H1 (cell line): ENCODE measurements at regions not wholly inside any gene's neighbourhood (a gene's known extent, or its start where the extent isn't known, plus 50 kb on each side); places are given as distances from the start of the nearest gene placed in this dataset.

Source experiments
- CTCF ChIA-PET: fragments of 300-600 bp; sonication (Branson Sonifier 250); formaldehyde crosslinking; loops from one replicate; lab custom pipeline; 2021; ENCODE audit not compliant: partially characterized antibody; lab: Charles Lee
- POLR2A ChIA-PET: fragments of 300-600 bp; sonication (Branson Sonifier 250); formaldehyde crosslinking; loops from one replicate; lab custom pipeline; 2021; ENCODE audit warnings: inconsistent platforms; ENCODE audit not compliant: partially characterized antibody; lab: Charles Lee
- DNase-seq, 2 experiments: peaks; one replicate each; pipeline versions ENCODE4 v3.0.0 to v3.0.0-alpha.2; 2010 to 2022; ENCODE audit warnings: low spot score in 2 of 2, low read depth in 1 of 2, mixed read lengths in 1 of 2
- FAIRE-seq: peaks from 2 replicates; lab custom pipeline; 2011; peaks lifted over from hg19 to GRCh38; lab: Jason Lieb, UNC
- H2AFZ ChIP-seq: 2 replicates; pipeline ENCODE4 v1.8.1; 2012; ENCODE audit warnings: low read length, inconsistent platforms
- H2AK5ac ChIP-seq: 2 replicates; pipeline ENCODE4 v1.6.1; 2013; ENCODE audit warnings: low read depth, low read length
- H2BK120ac ChIP-seq: replicated peaks from 2 replicates; pipeline ENCODE3; 2013; ENCODE audit warnings: low read depth, low read length, inconsistent platforms
- H2BK12ac ChIP-seq: 2 replicates; pipeline ENCODE4 v1.6.1; 2013; ENCODE audit warnings: low read depth, low read length
- H2BK15ac ChIP-seq: 2 replicates; pipeline ENCODE4 v1.6.1; 2013; ENCODE audit warnings: low read length
- H2BK20ac ChIP-seq: 2 replicates; pipeline ENCODE4 v1.6.1; 2013; ENCODE audit warnings: low read length
- H2BK5ac ChIP-seq: 2 replicates; pipeline ENCODE4 v1.6.1; 2013; ENCODE audit warnings: low read depth, low read length
- H3K14ac ChIP-seq: 2 replicates; pipeline ENCODE4 v1.6.1; 2013; ENCODE audit warnings: inconsistent platforms; ENCODE audit not compliant: insufficient read length
- H3K18ac ChIP-seq: 2 replicates; pipeline ENCODE4 v1.6.1; 2013; ENCODE audit warnings: low read length; ENCODE audit errors: extremely low read depth
- H3K23ac ChIP-seq: 2 replicates; pipeline ENCODE4 v1.6.1; 2013; ENCODE audit warnings: inconsistent platforms; ENCODE audit not compliant: insufficient read length
- H3K23me2 ChIP-seq: 2 replicates; pipeline ENCODE4 v1.6.1; 2013; ENCODE audit warnings: low read depth, low read length
- H3K27ac ChIP-seq: 2 replicates; pipeline ENCODE4 v1.6.1; 2011; ENCODE audit warnings: low read depth, low read length, inconsistent platforms
- H3K27me3 ChIP-seq, 4 experiments: replicated peaks in 1 of 4; 1 replicate in 1 of 4; 2 replicates in 3 of 4; pipeline versions ENCODE4 v1.6.1 to v1.8.1; 2011 to 2013; ENCODE audit warnings: low read length in 3 of 4, mild to moderate bottlenecking in 3 of 4, inconsistent platforms in 2 of 4, mixed read lengths in 2 of 4, moderate library complexity in 1 of 4; ENCODE audit not compliant: control insufficient read depth in 3 of 4, insufficient read depth in 3 of 4; ENCODE audit errors: extremely low read depth in 1 of 4
- H3K36me3 ChIP-seq, 4 experiments: 2 replicates each; pipeline versions ENCODE4 v1.6.1 to v1.8.1; 2011 to 2013; ENCODE audit warnings: mild to moderate bottlenecking in 4 of 4, low read length in 3 of 4, moderate library complexity in 2 of 4, control low read depth in 1 of 4, inconsistent platforms in 1 of 4; ENCODE audit not compliant: insufficient read depth in 4 of 4, control insufficient read depth in 2 of 4
- H3K4ac ChIP-seq: replicated peaks from 2 replicates; pipeline ENCODE3; 2013; ENCODE audit warnings: low read length, low read depth, mixed read lengths, inconsistent platforms; ENCODE audit not compliant: insufficient read length
- H3K4me1 ChIP-seq, 4 experiments: replicated peaks in 1 of 4; 1 replicate in 1 of 4; 2 replicates in 3 of 4; pipeline versions ENCODE4 v1.6.1 to v1.8.1; 2011 to 2013; ENCODE audit warnings: low read length in 3 of 4, inconsistent platforms in 2 of 4, mixed read lengths in 1 of 4; ENCODE audit not compliant: insufficient read depth in 4 of 4, control insufficient read depth in 3 of 4
- H3K4me2 ChIP-seq, 2 experiments: 2 replicates each; pipeline versions ENCODE4 v1.6.1 to v1.8.1; 2011 to 2013; ENCODE audit warnings: low read depth in 2 of 2, low read length in 2 of 2, control low read depth in 1 of 2, inconsistent platforms in 1 of 2, mild to moderate bottlenecking in 1 of 2; ENCODE audit not compliant: insufficient read depth in 1 of 2
- H3K4me3 ChIP-seq, 4 experiments: fragments of 200-600, 300-600 bp in 1 of 4; sonication (generic), shearing (Covaris generic), sonication (Bioruptor Twin) in 1 of 4; 2 replicates each; pipeline versions ENCODE4 v1.5.1 to v1.8.1; 2011 to 2016; ENCODE audit warnings: low read length in 4 of 4, low read depth in 3 of 4, control low read depth in 2 of 4, inconsistent platforms in 2 of 4, mild to moderate bottlenecking in 2 of 4, mixed read lengths in 1 of 4, moderate library complexity in 1 of 4; ENCODE audit not compliant: insufficient read depth in 2 of 4; ENCODE audit errors: extremely low read depth in 1 of 4
- H3K56ac ChIP-seq: replicated peaks from 2 replicates; pipeline ENCODE3; 2013; ENCODE audit warnings: low read depth, mild to moderate bottlenecking, mixed read lengths, low read length, inconsistent platforms; ENCODE audit not compliant: insufficient read length
- H3K79me1 ChIP-seq: 2 replicates; pipeline ENCODE4 v1.6.1; 2013; ENCODE audit warnings: low read depth, low read length, control low read depth
- H3K79me2 ChIP-seq, 2 experiments: 2 replicates each; pipeline versions ENCODE4 v1.6.1 to v1.8.1; 2012 to 2013; ENCODE audit warnings: low read length in 2 of 2, mild to moderate bottlenecking in 2 of 2, inconsistent platforms in 1 of 2; ENCODE audit not compliant: insufficient read depth in 2 of 2, control insufficient read depth in 1 of 2
- H3K9ac ChIP-seq, 4 experiments: replicated peaks in 1 of 4; 1 replicate in 1 of 4; 2 replicates in 3 of 4; pipeline versions ENCODE4 v1.6.1 to v1.8.1; 2011 to 2013; ENCODE audit warnings: low read depth in 3 of 4, low read length in 3 of 4, control low read depth in 2 of 4, mild to moderate bottlenecking in 2 of 4, moderate library complexity in 2 of 4, inconsistent platforms in 1 of 4; ENCODE audit errors: extremely low read depth in 1 of 4
- H3K9me3 ChIP-seq, 2 experiments: 2 replicates each; pipeline versions ENCODE4 v1.6.1 to v1.8.1; 2012 to 2013; ENCODE audit warnings: mild to moderate bottlenecking in 2 of 2, moderate library complexity in 2 of 2, control low read depth in 1 of 2, inconsistent platforms in 1 of 2, low read depth in 1 of 2, low read length in 1 of 2, mixed read lengths in 1 of 2; ENCODE audit not compliant: insufficient read depth in 2 of 2
- H4K20me1 ChIP-seq, 2 experiments: replicated peaks in 1 of 2; 2 replicates each; pipeline versions ENCODE3 to v1.8.1; 2011 to 2013; ENCODE audit warnings: inconsistent platforms in 2 of 2, low read length in 2 of 2, mild to moderate bottlenecking in 1 of 2; ENCODE audit not compliant: insufficient read depth in 2 of 2, control insufficient read depth in 1 of 2
- H4K5ac ChIP-seq: 2 replicates; pipeline ENCODE4 v1.6.1; 2013; ENCODE audit warnings: low read length, low read depth, mixed read lengths, inconsistent platforms; ENCODE audit not compliant: insufficient read length
- H4K8ac ChIP-seq: 2 replicates; pipeline ENCODE4 v1.8.0; 2013; ENCODE audit warnings: mild to moderate bottlenecking, moderate library complexity, low read length, inconsistent platforms; ENCODE audit not compliant: insufficient read depth; ENCODE audit errors: extremely low read depth
- H4K91ac ChIP-seq: replicated peaks from 2 replicates; pipeline ENCODE3; 2013; ENCODE audit warnings: low read length, mixed read lengths, inconsistent platforms; ENCODE audit not compliant: insufficient read length
- ASH2L ChIP-seq: fragments of 200-600, 300-600 bp; sonication (generic); IDR thresholded peaks from one replicate; pipeline ENCODE4 v1.7.1; 2017; ENCODE audit warnings: low read length
- BCL11A ChIP-seq, 2 experiments: IDR thresholded peaks; one replicate each; pipeline ENCODE4 v1.6.1; 2011; ENCODE audit warnings: low read depth in 2 of 2, low read length in 2 of 2, mild to moderate bottlenecking in 2 of 2
- FOSL1 ChIP-seq: IDR thresholded peaks from 2 replicates; pipeline ENCODE4 v1.6.1; 2011; ENCODE audit warnings: mild to moderate bottlenecking, low read depth, low read length, moderate library complexity; ENCODE audit not compliant: insufficient read depth
- JUN ChIP-seq: IDR thresholded peaks from 2 replicates; pipeline ENCODE4 v1.6.1; 2011; ENCODE audit warnings: low read depth, mild to moderate bottlenecking, improper control_type of control experiment, low read length
- NANOG ChIP-seq: IDR thresholded peaks from 2 replicates; pipeline ENCODE4 v1.6.1; 2011; ENCODE audit warnings: low read length, low read depth, mild to moderate bottlenecking, inconsistent platforms; ENCODE audit not compliant: insufficient read depth, poor library complexity, severe bottlenecking
- SP4 ChIP-seq: IDR thresholded peaks from 2 replicates; pipeline ENCODE4 v1.6.1; 2012; ENCODE audit warnings: low read length, inconsistent platforms
- WGBS, 2 experiments: shearing (Covaris generic) in 1 of 2; methylation state at CpG; one replicate each; pipeline versions ENCODE4 v1.1.6 to v1.1.7; 2013 to 2015; ENCODE audit warnings: low lambda C conversion rate in 2 of 2, mixed read lengths in 2 of 2, inconsistent platforms in 1 of 2, low coverage in 1 of 2, missing lambda C conversion rate in 1 of 2; ENCODE audit not compliant: insufficient replicate concordance in 2 of 2, insufficient coverage in 1 of 2, insufficient read length in 1 of 2; ENCODE audit errors: extremely low coverage in 1 of 2, missing lambda C conversion rate in 1 of 2; 5-methylcytosine and 5-hydroxymethylcytosine counted together

DNA sequence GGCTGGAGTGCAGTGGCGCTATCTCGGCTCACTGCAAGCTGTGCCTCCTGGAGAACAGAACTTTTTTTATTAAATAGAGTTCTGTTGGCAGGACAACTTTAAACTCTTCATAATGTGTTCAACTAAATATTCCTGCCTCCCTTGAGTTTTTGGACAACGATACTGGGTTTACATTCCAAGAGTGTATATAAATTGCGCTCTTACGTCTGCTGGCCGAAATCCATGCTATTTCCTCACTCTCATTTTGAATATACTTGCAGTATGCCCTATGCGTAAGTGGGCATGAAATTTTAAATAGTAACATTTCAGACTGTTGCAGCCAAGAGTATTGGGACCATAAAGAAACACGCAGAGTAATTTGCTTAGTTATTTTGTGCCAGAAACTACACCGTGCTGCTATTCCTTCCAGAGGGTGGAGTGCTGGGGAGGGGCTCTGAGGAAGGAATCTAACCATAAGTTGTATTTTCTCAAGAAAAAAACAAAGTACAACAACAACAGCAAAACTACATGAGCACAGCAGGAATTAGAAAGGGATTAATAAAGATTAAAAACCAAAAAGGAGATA lies 480.0 kb downstream of the NLGN4X start:
- Histone ChIP-seq H2BK15ac (no peak overlapping the region), H3K23ac (no peak overlapping the region), H4K20me1 (no peaks in the 10 kb centered on the region), H3K4ac (no peak overlapping the region), H4K8ac (no peak overlapping the region), H2BK12ac (no peak overlapping the region), H3K36me3 (no peaks in the 10 kb centered on the region), H3K4me1 (no peaks in the 10 kb centered on the region), H2BK20ac (no peak overlapping the region), H3K4me2 (no peak overlapping the region), H3K9me3 (no peaks in the 10 kb centered on the region), H3K79me2 (no peaks in the 10 kb centered on the region), H2BK120ac (no peak overlapping the region), H2AFZ (no peak overlapping the region), H3K23me2 (no peaks in the 10 kb centered on the region; the same call in 1 of the 2 replicates), H3K27ac (no peak overlapping the region), H3K4me3 (no peak overlapping the region), H3K18ac (no peak overlapping the region), H2AK5ac (no peak overlapping the region), H4K91ac (no peak overlapping the region), H3K9ac (no peak overlapping the region), H2BK5ac (no peak overlapping the region), H4K5ac (no peak overlapping the region), H3K14ac (no peak overlapping the region), H3K79me1 (no peaks in the 10 kb centered on the region), H3K56ac (no peak overlapping the region), H3K27me3 (no peaks in the 10 kb centered on the region)
- TF ChIP-seq SP4 (no peak), FOSL1 (no peak), ASH2L (no peak), NANOG (no peak), BCL11A (IDR thresholded peaks at IDR 0.05; ENCODE audit: low read depth in 2 of 2, low read length in 2 of 2) (no peak), JUN (no peak)
- CTCF ChIA-PET = interaction anchor here (0.6 kb wide), 1 partner anchor 23 kb away, joined by 3 read pairs; no protein-coding TSS in a partner anchor
- POLR2A ChIA-PET = no interaction called here
- WGBS, 2 experiments = 96% methylated on average over 7 of the region's 9 CpGs; no CpG with 5 or more reads in 1 of the 2 experiments
- DNase-seq (no peak), FAIRE-seq (no peak)
